CD8-positive, alpha-beta memory T cell (primary cell): ENCODE measurements at regions not wholly inside any gene's neighbourhood (a gene's known extent, or its start where the extent isn't known, plus 50 kb on each side); places are given as distances from the start of the nearest gene placed in this dataset.

ENCODE experiments used
- CTCF ChIA-PET: fragments of 350-600 bp; sonication (Branson Sonifier 250); formaldehyde crosslinking; loops from one replicate; lab custom pipeline; 2021; ENCODE audit warnings: antibody characterized with exemption; lab: Charles Lee
- POLR2A ChIA-PET: fragments of 350-600 bp; sonication (Branson Sonifier 250); formaldehyde crosslinking; loops from one replicate; lab custom pipeline; 2021; ENCODE audit warnings: antibody characterized with exemption; lab: Charles Lee
- DNase-seq, 5 donors: peaks; one replicate each; pipeline versions ENCODE4 v3.0.0 to v3.0.0-alpha.2; 2020 to 2022; ENCODE audit warnings: mixed read lengths in 1 of 5
- H3K27ac ChIP-seq: one replicate; pipeline ENCODE4 v1.7.0; 2013; ENCODE audit warnings: low read depth, mild to moderate bottlenecking, low read length, moderate library complexity
- H3K27me3 ChIP-seq: 2 replicates; pipeline ENCODE4 v1.7.0; 2013; ENCODE audit warnings: low read length, mild to moderate bottlenecking; ENCODE audit not compliant: insufficient read depth, poor library complexity, severe bottlenecking
- H3K36me3 ChIP-seq: 2 replicates; pipeline ENCODE4 v1.7.0; 2013; ENCODE audit warnings: mild to moderate bottlenecking, low read length, moderate library complexity; ENCODE audit not compliant: insufficient read depth
- H3K4me1 ChIP-seq: 2 replicates; pipeline ENCODE4 v1.7.0; 2013; ENCODE audit warnings: mild to moderate bottlenecking, low read length, moderate library complexity; ENCODE audit not compliant: insufficient read depth
- H3K4me3 ChIP-seq: 2 replicates; pipeline ENCODE4 v1.7.0; 2013; ENCODE audit warnings: mild to moderate bottlenecking, low read length
- H3K9me3 ChIP-seq: 2 replicates; pipeline ENCODE4 v1.7.0; 2013; ENCODE audit warnings: mild to moderate bottlenecking, low read length
- H3K27ac Mint-ChIP-seq, 8 donors: one replicate each; pipeline ENCODE4 v1.8.0; 2020 to 2021; ENCODE audit warnings: mixed read lengths in 8 of 8, mild to moderate bottlenecking in 6 of 8, inconsistent platforms in 3 of 8, moderate library complexity in 3 of 8
- H3K27me3 Mint-ChIP-seq, 2 donors: one replicate each; pipeline ENCODE4 v1.8.0; 2020 to 2021; ENCODE audit warnings: mixed read lengths in 2 of 2, mild to moderate bottlenecking in 1 of 2, moderate library complexity in 1 of 2
- H3K36me3 Mint-ChIP-seq, 3 donors: one replicate each; pipeline ENCODE4 v1.8.0; 2020 to 2021; ENCODE audit warnings: mixed read lengths in 3 of 3, inconsistent platforms in 1 of 3, mild to moderate bottlenecking in 1 of 3
- H3K4me1 Mint-ChIP-seq, 3 donors: one replicate each; pipeline ENCODE4 v1.8.0; 2020 to 2021; ENCODE audit warnings: mixed read lengths in 3 of 3, inconsistent platforms in 1 of 3, mild to moderate bottlenecking in 1 of 3
- H3K4me3 Mint-ChIP-seq, 7 donors: one replicate each; pipeline ENCODE4 v1.8.0; 2020 to 2021; ENCODE audit warnings: mixed read lengths in 7 of 7, mild to moderate bottlenecking in 6 of 7, moderate library complexity in 4 of 7, inconsistent platforms in 2 of 7
- H3K9me3 Mint-ChIP-seq, 5 donors: one replicate each; pipeline ENCODE4 v1.8.0; 2020 to 2022; ENCODE audit warnings: mixed read lengths in 5 of 5, mild to moderate bottlenecking in 3 of 5, moderate library complexity in 2 of 5, inconsistent platforms in 1 of 5

- Mint-ChIP-seq H3K4me3 (no peak overlapping the region), H3K27ac (no peak overlapping the region), H3K27me3 (peaks cover 6 to 10% of the 10 kb centered on the region in 2 donors), H3K36me3 (no peaks in the 10 kb centered on the region), H3K9me3 (peaks cover 0 to 3% (median 0%) of the 10 kb centered on the region in 5 donors), H3K4me1 (peaks cover 0 to 7% (median 6%) of the 10 kb centered on the region in 3 donors)
- no peaks in the 10 kb centered on the region for H3K36me3 ChIP-seq
- H3K9me3 ChIP-seq = no peaks in the 10 kb centered on the region
- ChIA-PET CTCF (no interaction called here), POLR2A (no interaction called here)
- H3K4me1 ChIP-seq = no peaks in the 10 kb centered on the region
- H3K4me3 ChIP-seq = no peak overlapping the region
- H3K27ac ChIP-seq = no peak overlapping the region
- no peaks in the 10 kb centered on the region for H3K27me3 ChIP-seq
- DNase-seq = no peak
These were observed 164.1 kb upstream of the NCAM1 start for GRCh38 chr11:112797092-112797491.

GRCh38 chr11:112797648-112798293 lies 163.4 kb upstream of the NCAM1 start:
- Histone ChIP-seq H3K27ac (no peak overlapping the region), H3K36me3 (no peaks in the 10 kb centered on the region), H3K4me1 (no peaks in the 10 kb centered on the region), H3K27me3 (no peaks in the 10 kb centered on the region), H3K9me3 (no peaks in the 10 kb centered on the region), H3K4me3 (no peak overlapping the region)
- peaks cover 6 to 10% of the 10 kb centered on the region in 2 donors for H3K27me3 Mint-ChIP-seq
- H3K27ac Mint-ChIP-seq = peak overlapping the region in 2 of 8 donors; percentile 9 to 27
- POLR2A ChIA-PET = no interaction called here
- CTCF ChIA-PET = no interaction called here
- peaks cover 0 to 3% (median 0%) of the 10 kb centered on the region in 5 donors for H3K9me3 Mint-ChIP-seq
- H3K36me3 Mint-ChIP-seq = no peaks in the 10 kb centered on the region
- peak in 2 of 5 donors; percentile 14 to 23 for DNase-seq
- peak overlapping the region in 4 of 7 donors; percentile 15 to 66 (median 48) for H3K4me3 Mint-ChIP-seq
- H3K4me1 Mint-ChIP-seq = peaks cover 0 to 7% (median 6%) of the 10 kb centered on the region in 3 donors

- POLR2A ChIA-PET = no interaction called here
- Mint-ChIP-seq H3K9me3 (peaks cover 0 to 3% (median 0%) of the 10 kb centered on the region in 5 donors), H3K4me1 (peaks cover 0 to 2% (median 0%) of the 10 kb centered on the region in 3 donors), H3K27me3 (peaks cover 6 to 10% of the 10 kb centered on the region in 2 donors), H3K4me3 (no peak overlapping the region), H3K36me3 (no peaks in the 10 kb centered on the region), H3K27ac (no peak overlapping the region)
- Histone ChIP-seq H3K27ac (no peak overlapping the region), H3K27me3 (no peaks in the 10 kb centered on the region), H3K9me3 (no peaks in the 10 kb centered on the region), H3K4me3 (no peak overlapping the region), H3K4me1 (no peaks in the 10 kb centered on the region), H3K36me3 (no peaks in the 10 kb centered on the region)
- DNase-seq = no peak
- CTCF ChIA-PET = no interaction called here
These were observed 160.0 kb upstream of the NCAM1 start for GRCh38 chr11:112801025-112801816.

GRCh38 chr11:112801817-112802088 lies 159.5 kb upstream of the NCAM1 start:
- no peaks in the 10 kb centered on the region for H3K9me3 ChIP-seq
- Mint-ChIP-seq H3K27ac (no peak overlapping the region), H3K27me3 (peaks cover 6 to 10% of the 10 kb centered on the region in 2 donors), H3K4me3 (no peak overlapping the region), H3K4me1 (peaks cover 0 to 2% (median 0%) of the 10 kb centered on the region in 3 donors), H3K36me3 (no peaks in the 10 kb centered on the region), H3K9me3 (peaks cover 0 to 3% (median 0%) of the 10 kb centered on the region in 5 donors)
- H3K4me1 ChIP-seq = no peaks in the 10 kb centered on the region
- ChIA-PET CTCF (no interaction called here), POLR2A (no interaction called here)
- DNase-seq = no peak
- H3K27me3 ChIP-seq = no peaks in the 10 kb centered on the region
- H3K27ac ChIP-seq = no peak overlapping the region
- H3K36me3 ChIP-seq = no peaks in the 10 kb centered on the region
- no peak overlapping the region for H3K4me3 ChIP-seq

- no peaks in the 10 kb centered on the region for H3K4me1 Mint-ChIP-seq
- Histone ChIP-seq H3K4me3 (no peak overlapping the region), H3K4me1 (no peaks in the 10 kb centered on the region), H3K36me3 (no peaks in the 10 kb centered on the region), H3K27me3 (no peaks in the 10 kb centered on the region), H3K27ac (no peak overlapping the region), H3K9me3 (no peaks in the 10 kb centered on the region)
- CTCF ChIA-PET = no interaction called here
- peaks cover 0 to 5% of the 10 kb centered on the region in 2 donors for H3K27me3 Mint-ChIP-seq
- POLR2A ChIA-PET = no interaction called here
- peak overlapping the region in 1 of 8 donors; percentile 1 for H3K27ac Mint-ChIP-seq
- peaks cover 0 to 2% (median 1%) of the 10 kb centered on the region in 5 donors for H3K9me3 Mint-ChIP-seq
- DNase-seq = no peak
- no peak overlapping the region for H3K4me3 Mint-ChIP-seq
- no peaks in the 10 kb centered on the region for H3K36me3 Mint-ChIP-seq
These were observed 155.6 kb upstream of the NCAM1 start for GRCh38 chr11:112805658-112806057.

GRCh38 chr11:112806256-112806655 lies 155.0 kb upstream of the NCAM1 start:
- no peak overlapping the region for H3K27ac Mint-ChIP-seq
- no peak for DNase-seq
- H3K4me1 ChIP-seq = no peaks in the 10 kb centered on the region
- no peaks in the 10 kb centered on the region for H3K9me3 ChIP-seq
- H3K4me3 ChIP-seq = no peak overlapping the region
- H3K36me3 Mint-ChIP-seq = no peaks in the 10 kb centered on the region
- H3K36me3 ChIP-seq = no peaks in the 10 kb centered on the region
- H3K27ac ChIP-seq = no peak overlapping the region
- peaks cover 0 to 2% (median 1%) of the 10 kb centered on the region in 5 donors for H3K9me3 Mint-ChIP-seq
- H3K27me3 ChIP-seq = no peaks in the 10 kb centered on the region
- H3K4me3 Mint-ChIP-seq = no peak overlapping the region
- H3K4me1 Mint-ChIP-seq = no peaks in the 10 kb centered on the region
- ChIA-PET POLR2A (no interaction called here), CTCF (no interaction called here)
- H3K27me3 Mint-ChIP-seq = peaks cover 0 to 3% of the 10 kb centered on the region in 2 donors

- Histone ChIP-seq H3K4me1 (no peaks in the 10 kb centered on the region), H3K4me3 (no peak overlapping the region), H3K36me3 (no peaks in the 10 kb centered on the region), H3K27me3 (no peaks in the 10 kb centered on the region), H3K27ac (no peak overlapping the region), H3K9me3 (no peaks in the 10 kb centered on the region)
- ChIA-PET POLR2A (no interaction called here), CTCF (no interaction called here)
- H3K36me3 Mint-ChIP-seq = no peaks in the 10 kb centered on the region
- peaks cover 0 to 3% of the 10 kb centered on the region in 2 donors for H3K27me3 Mint-ChIP-seq
- DNase-seq = no peak
- no peaks in the 10 kb centered on the region for H3K4me1 Mint-ChIP-seq
- no peak overlapping the region for H3K27ac Mint-ChIP-seq
- peaks cover 0 to 2% (median 1%) of the 10 kb centered on the region in 5 donors for H3K9me3 Mint-ChIP-seq
- no peak overlapping the region for H3K4me3 Mint-ChIP-seq
These were observed 154.3 kb upstream of the NCAM1 start for GRCh38 chr11:112806876-112807275.

GRCh38 chr11:112809429-112809828 lies 151.8 kb upstream of the NCAM1 start:
- Mint-ChIP-seq H3K4me1 (no peaks in the 10 kb centered on the region), H3K27ac (no peak overlapping the region), H3K27me3 (peaks cover 0 to 2% of the 10 kb centered on the region in 2 donors), H3K9me3 (peaks cover 0 to 6% (median 1%) of the 10 kb centered on the region in 5 donors), H3K36me3 (no peaks in the 10 kb centered on the region), H3K4me3 (no peak overlapping the region)
- Histone ChIP-seq H3K4me3 (no peak overlapping the region), H3K27ac (no peak overlapping the region), H3K4me1 (no peaks in the 10 kb centered on the region), H3K27me3 (no peaks in the 10 kb centered on the region), H3K9me3 (no peaks in the 10 kb centered on the region), H3K36me3 (no peaks in the 10 kb centered on the region)
- ChIA-PET CTCF (no interaction called here), POLR2A (no interaction called here)
- no peak for DNase-seq
